GM10266 (cell line): ENCODE measurements at regions not wholly inside any gene's neighbourhood (a gene's known extent, or its start where the extent isn't known, plus 50 kb on each side); places are given as distances from the start of the nearest gene placed in this dataset.

Experiments used
- DNase-seq: peaks from one replicate; pipeline ENCODE4 v3.0.0; 2012; ENCODE audit errors: extremely low spot score
- CTCF ChIP-seq: IDR thresholded peaks from 2 replicates; pipeline ENCODE4 v1.5.1; 2012; ENCODE audit warnings: mild to moderate bottlenecking, low read depth; ENCODE audit not compliant: control insufficient read depth, insufficient read depth; ENCODE audit errors: missing control alignments

- no peak for DNase-seq
- no peak for TF ChIP-seq CTCF
Measured at GRCh38 chr6:120816794-120817193, 517.5 kb downstream of the TBC1D32 start.

DNA sequence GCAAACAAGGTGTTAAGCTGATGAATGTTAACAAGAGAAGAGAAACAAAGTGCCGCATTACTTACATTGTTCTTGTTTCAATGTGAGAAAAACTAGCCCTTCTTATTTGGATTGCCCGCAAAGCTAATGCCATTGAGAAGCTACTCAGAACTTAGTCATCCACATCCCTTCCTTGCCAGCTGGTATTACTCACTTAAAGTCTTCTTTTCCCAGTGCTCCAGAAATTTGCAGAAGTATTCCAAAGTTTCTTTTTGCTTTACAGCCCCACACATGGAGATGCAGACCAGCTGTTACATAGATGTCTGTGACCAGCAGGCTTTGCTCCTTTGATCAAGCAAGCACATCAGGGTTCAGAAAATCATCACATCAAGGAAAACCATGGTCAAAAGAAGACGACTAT lies 529.0 kb downstream of the TBC1D32 start:
- no peak for TF ChIP-seq CTCF
- no peak for DNase-seq

GRCh38 chr6:120804612-120805011 lies 529.7 kb downstream of the TBC1D32 start:
- TF ChIP-seq CTCF, result no peak
- DNase-seq, result no peak

DNA sequence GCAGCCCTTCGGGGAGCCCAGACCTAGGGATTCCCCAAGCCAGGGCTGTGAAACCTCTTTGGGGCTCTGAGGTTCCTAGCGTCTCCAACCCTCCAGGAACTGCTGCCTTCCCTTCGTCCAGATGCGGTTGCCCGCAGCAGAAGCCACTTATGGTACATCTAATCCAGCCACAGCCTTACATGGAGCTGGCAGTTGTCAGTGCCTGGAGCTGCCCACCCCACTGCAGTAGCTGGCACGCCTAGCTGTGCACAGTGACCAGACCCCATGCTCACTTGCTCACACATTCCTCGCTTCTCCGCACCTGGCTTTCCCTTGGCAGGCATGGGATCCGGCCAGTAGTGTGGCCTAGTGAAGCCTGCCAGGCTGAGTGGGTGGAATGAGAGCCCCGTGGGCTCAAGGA lies 547.6 kb downstream of the TBC1D32 start:
- TF ChIP-seq CTCF, result no peak
- DNase-seq, result no peak

DNA sequence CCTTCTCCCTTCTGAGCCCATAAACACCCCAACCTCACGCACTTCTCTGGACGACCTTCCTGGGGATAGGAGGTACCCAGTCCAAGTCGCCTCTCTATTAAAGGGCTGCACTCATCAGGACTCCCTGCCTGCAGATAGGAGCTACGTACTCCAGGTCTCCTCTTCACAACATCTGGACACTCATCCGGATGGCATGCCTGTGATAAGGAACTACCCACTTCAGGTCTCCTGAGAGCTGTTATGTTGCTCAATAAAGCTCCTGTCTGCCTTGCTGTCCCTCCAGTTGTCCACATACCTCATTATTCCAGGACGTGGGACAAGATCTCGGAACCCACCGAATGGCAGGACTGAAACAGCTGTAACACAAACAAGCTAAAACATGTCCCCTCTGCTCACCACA lies 548.0 kb downstream of the TBC1D32 start:
- no peak for TF ChIP-seq CTCF
- DNase-seq, result no peak

DNA sequence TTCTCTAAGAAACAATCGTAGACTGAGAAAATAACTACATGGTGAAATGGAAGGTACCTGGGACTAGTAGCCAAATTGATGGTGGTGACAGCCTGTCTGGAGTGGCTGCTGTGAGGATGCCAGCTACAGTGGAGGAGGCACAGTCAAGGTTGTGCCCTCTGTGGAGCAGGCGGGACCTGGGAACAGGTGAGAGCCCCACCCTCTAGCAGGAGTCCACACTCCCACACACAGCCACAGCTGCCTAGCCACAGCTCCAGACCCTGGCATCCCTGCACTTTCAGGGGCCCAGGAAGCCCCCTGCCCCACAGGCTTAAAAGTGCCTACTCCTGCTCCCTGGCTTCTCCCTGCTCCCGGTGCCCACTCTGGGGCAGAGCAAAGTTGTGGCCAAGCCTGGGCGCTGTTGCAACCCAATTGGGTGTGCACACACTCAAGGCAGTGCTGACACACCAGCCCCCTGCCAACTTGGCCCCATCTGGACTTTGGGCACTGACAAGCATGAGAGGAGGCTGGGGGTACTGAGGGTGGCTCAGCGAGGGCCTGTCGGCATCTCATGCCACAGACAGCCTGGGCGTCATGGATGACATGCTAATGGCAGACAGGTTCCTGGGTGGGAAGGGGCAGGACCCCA lies 548.7 kb downstream of the TBC1D32 start:
- no peak for TF ChIP-seq CTCF

GRCh38 chr6:120779441-120779840 lies 554.8 kb downstream of the TBC1D32 start:
- no peak for TF ChIP-seq CTCF
- no peak for DNase-seq

More for the DNA sequence above, 548.7 kb downstream of the TBC1D32 start:
- no peak for DNase-seq
